ENCODE measurements at regions not wholly inside any gene's neighbourhood (a gene's known extent, or its start where the extent isn't known, plus 50 kb on each side); places are given as distances from the start of the nearest gene placed in this dataset.

DNA sequence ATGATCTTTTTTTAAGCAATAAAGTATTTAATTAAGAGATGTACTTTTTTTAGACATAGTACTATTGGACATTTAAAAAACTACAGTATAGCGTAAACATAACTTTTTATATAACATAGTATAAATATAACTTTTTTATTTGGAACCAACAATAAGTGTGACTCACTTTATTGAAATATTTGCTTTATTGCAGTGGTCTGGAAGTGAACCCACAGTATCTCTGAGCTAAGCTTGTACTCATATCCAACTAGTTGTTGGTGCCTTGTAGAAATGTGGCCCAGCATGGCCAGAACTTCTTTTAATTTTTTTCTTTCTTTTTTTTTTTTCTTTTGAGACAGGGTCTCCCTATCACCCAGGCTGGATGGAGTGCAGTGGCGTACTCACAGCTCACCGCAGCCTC lies 61.5 kb upstream of the GALNT10 start:
- no peak overlapping the region for H3K27ac ChIP-seq (ENCODE audit: low read length)
- H3K9me3 ChIP-seq (ENCODE audit: control insufficient read depth, low read length) = no peaks in the 10 kb centered on the region
- intact Hi-C loops (cut with DNase I) = no loop called here
- no peaks in the 10 kb centered on the region for H3K27me3 ChIP-seq (ENCODE audit: control insufficient read depth, insufficient read depth)
- H3K4me1 ChIP-seq (ENCODE audit: control insufficient read depth, insufficient read depth, low read length) = peaks cover 2% of the 10 kb centered on the region
- DNase-seq (no peak), ATAC-seq (no peak)
- H3K4me3 ChIP-seq (ENCODE audit: low read length) = no peak overlapping the region
- WGBS = 98% methylated on average over 3 of the region's 3 CpGs

DNA sequence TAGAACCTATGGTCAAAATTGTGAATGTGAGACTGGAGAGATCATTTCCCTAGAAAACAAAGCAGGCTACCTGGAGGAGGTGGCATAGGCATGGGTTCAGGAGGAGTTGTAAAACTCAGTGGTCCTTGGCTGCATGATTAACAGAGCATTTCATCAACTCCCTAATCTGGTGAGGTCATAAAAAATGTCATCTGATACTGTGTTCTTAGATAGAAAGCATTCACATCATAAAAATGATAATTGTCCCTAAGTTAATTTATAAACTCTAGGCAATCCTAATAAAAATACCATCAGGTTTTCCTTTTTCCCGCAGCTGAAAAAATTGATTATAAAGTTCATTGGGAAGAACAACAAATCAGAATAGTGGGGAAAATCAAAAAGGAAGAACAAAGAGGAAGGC lies 60.6 kb upstream of the GALNT10 start:
- WGBS = 87% methylated on average over 1 of the region's 1 CpG
- no peak for DNase-seq
- intact Hi-C loops (cut with DNase I) = no loop called here

DNA sequence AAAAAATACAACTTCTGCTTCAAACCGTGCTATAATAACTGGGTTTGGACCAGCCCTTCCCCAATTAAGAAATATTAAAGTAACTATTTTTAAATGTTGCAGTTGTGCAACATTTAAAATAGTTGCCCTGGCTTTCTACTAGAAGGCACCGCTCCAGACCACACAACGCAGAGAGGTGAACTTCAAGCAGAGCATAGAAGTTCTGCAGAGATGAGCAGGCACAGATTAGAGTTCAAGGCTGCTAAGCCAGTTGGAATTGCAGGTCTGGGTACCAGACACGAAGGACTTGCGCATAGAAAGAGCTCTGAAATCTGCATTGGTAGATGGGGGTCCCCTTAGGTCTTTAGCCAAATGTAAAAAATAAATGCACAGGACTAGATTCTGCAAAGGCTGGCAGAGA lies 58.7 kb upstream of the GALNT10 start:
- WGBS = 81% methylated on average over 5 of the region's 5 CpGs
- no peak overlapping the region for H3K4me3 ChIP-seq (ENCODE audit: low read length)
- intact Hi-C loops (cut with DNase I) = no loop called here
- no peak overlapping the region for H3K27ac ChIP-seq (ENCODE audit: low read length)
- peaks cover 2% of the 10 kb centered on the region for H3K4me1 ChIP-seq (ENCODE audit: control insufficient read depth, insufficient read depth, low read length)
- no peaks in the 10 kb centered on the region for H3K9me3 ChIP-seq (ENCODE audit: control insufficient read depth, low read length)
- DNase-seq (no peak), ATAC-seq (no peak)
- H3K27me3 ChIP-seq (ENCODE audit: control insufficient read depth, insufficient read depth) = no peaks in the 10 kb centered on the region

More for the DNA sequence above, 60.6 kb upstream of the GALNT10 start:
- Histone ChIP-seq H3K4me3 (ENCODE audit: low read length) (no peak overlapping the region), H3K9me3 (ENCODE audit: control insufficient read depth, low read length) (no peaks in the 10 kb centered on the region), H3K27ac (ENCODE audit: low read length) (no peak overlapping the region), H3K4me1 (ENCODE audit: control insufficient read depth, insufficient read depth, low read length) (peaks cover 2% of the 10 kb centered on the region), H3K27me3 (ENCODE audit: control insufficient read depth, insufficient read depth) (no peaks in the 10 kb centered on the region)
- ATAC-seq = no peak

DNA sequence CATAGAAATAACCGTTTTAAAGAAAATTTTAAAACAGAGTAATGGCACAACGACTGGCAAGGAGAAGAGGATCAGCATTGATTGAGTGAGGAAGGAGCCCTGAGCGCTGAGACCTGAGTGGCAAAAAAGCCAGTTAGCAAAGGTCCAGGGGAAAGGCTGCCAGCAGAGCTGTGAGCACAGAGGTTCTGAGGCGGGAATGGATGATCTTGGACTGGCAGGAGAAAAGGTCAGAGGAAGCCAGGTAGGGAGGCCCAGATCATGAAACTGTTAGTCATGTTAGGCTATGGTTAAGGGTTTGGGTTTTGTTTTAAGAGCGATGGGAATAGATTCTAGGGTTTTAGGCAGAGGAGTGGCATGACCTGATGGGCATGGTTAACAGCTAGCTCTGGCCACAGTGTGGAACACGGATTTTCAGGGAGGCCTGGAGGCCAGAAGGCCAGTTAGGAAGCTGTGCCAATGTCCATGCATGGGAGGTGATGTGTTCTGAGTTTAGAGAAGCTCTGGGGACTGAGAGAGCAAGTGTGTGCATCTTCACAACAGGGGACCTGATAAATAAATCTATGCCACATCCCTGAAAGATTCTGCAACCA lies 57.7 kb upstream of the GALNT10 start:
- H3K4me1 ChIP-seq (ENCODE audit: control insufficient read depth, insufficient read depth, low read length) = peaks cover 2% of the 10 kb centered on the region
- H3K9me3 ChIP-seq (ENCODE audit: control insufficient read depth, low read length) = no peaks in the 10 kb centered on the region
- ATAC-seq (no peak), DNase-seq (no peak)
- H3K4me3 ChIP-seq (ENCODE audit: low read length) = no peak overlapping the region
- no peaks in the 10 kb centered on the region for H3K27me3 ChIP-seq (ENCODE audit: control insufficient read depth, insufficient read depth)
- no peak overlapping the region for H3K27ac ChIP-seq (ENCODE audit: low read length)
- WGBS = 70% methylated on average over 6 of the region's 6 CpGs
- intact Hi-C loops (cut with DNase I) = no loop called here

DNA sequence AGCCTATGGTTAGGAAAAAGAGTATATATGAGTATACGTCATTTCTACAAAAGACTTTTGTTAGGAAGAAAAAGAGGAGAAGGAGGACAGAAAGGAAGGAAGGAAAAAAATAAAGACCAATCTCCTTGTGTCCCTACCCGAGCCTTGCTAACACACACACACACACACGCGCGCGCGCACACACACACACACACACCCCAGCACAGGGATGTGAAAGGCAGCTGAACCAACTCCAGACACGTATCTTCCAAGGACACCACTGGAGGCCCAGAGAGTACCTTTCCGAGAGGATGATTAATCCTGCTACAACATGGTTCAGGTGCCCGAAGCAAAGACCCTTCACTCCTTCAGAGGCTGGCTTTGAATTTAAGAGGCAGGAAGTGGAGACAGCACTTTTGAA lies 56.9 kb upstream of the GALNT10 start:
- H3K27ac ChIP-seq (ENCODE audit: low read length) = no peak overlapping the region
- DNase-seq (no peak), ATAC-seq (no peak)
- no peaks in the 10 kb centered on the region for H3K27me3 ChIP-seq (ENCODE audit: control insufficient read depth, insufficient read depth)
- H3K9me3 ChIP-seq (ENCODE audit: control insufficient read depth, low read length) = no peaks in the 10 kb centered on the region
- intact Hi-C loops (cut with DNase I) = no loop called here
- H3K4me1 ChIP-seq (ENCODE audit: control insufficient read depth, insufficient read depth, low read length) = peaks cover 3% of the 10 kb centered on the region
- 89% methylated on average over 10 of the region's 10 CpGs for WGBS
- H3K4me3 ChIP-seq (ENCODE audit: low read length) = no peak overlapping the region

DNA sequence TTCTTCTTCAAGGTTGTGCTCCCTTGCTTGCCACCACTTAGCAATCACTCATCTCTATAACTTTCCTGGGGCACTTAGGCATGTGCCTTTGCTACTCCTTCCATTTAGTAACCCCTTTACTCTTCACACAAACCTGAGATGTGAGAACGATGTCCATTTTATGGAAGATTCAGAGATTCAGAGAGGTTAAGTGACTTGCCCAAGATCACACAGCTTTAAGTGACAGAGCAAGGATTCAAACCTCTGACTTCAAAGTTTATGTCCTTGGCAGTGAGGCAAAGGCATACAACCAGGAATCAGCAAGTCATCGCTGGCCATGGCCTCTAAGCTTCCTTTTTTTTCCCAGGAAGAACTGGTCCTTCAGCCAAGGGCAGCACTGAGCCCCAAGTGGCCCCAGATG lies 56.0 kb upstream of the GALNT10 start:
- no peak for ATAC-seq
- Histone ChIP-seq H3K4me3 (ENCODE audit: low read length) (no peak overlapping the region), H3K27me3 (ENCODE audit: control insufficient read depth, insufficient read depth) (no peaks in the 10 kb centered on the region), H3K4me1 (ENCODE audit: control insufficient read depth, insufficient read depth, low read length) (peaks cover 9% of the 10 kb centered on the region), H3K27ac (ENCODE audit: low read length) (no peak overlapping the region), H3K9me3 (ENCODE audit: control insufficient read depth, low read length) (no peaks in the 10 kb centered on the region)
- intact Hi-C loops (cut with DNase I) = no loop called here
- DNase-seq = no peak
- 87% methylated on average over 2 of the region's 2 CpGs for WGBS

DNA sequence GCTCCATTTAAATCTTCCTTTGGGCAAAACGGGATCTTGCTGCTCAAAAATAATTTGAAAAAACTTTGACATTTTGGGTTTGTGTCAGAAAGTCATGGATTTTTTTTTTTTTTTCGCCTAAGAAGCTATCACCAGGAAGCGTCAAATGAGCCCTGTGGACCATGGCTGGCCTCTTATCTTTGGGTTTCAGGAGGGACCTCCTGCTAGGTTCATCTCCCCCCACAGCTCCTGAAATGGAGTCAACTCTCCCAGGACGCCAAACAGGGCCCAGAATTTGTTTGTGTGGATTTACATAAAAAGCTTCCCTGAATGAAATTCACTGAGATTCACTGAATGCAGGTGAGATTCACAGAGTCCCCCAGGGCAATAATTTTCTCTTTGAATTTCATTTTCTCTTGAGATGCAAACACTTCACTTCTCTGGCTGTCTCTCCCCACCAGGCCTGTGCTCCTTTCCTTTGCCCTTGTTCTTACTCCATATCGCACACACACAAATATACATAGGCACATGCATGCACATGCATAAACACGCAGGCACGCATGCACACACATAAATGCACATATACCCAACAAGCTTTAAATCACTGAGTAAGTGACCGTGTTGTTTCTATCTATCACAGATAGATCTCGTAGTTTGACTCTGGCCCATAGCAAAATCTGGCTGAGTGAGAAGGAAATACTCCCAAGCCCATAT lies 55.3 kb upstream of the GALNT10 start:
- Histone ChIP-seq H3K27ac (ENCODE audit: low read length) (no peak overlapping the region), H3K4me3 (ENCODE audit: low read length) (no peak overlapping the region), H3K4me1 (ENCODE audit: control insufficient read depth, insufficient read depth, low read length) (peaks cover 9% of the 10 kb centered on the region), H3K27me3 (ENCODE audit: control insufficient read depth, insufficient read depth) (no peaks in the 10 kb centered on the region), H3K9me3 (ENCODE audit: control insufficient read depth, low read length) (no peaks in the 10 kb centered on the region)
- no peak for DNase-seq
- ATAC-seq = no peak
- WGBS = 75% methylated on average over 9 of the region's 9 CpGs
- intact Hi-C loops (cut with DNase I) = no loop called here

DNA sequence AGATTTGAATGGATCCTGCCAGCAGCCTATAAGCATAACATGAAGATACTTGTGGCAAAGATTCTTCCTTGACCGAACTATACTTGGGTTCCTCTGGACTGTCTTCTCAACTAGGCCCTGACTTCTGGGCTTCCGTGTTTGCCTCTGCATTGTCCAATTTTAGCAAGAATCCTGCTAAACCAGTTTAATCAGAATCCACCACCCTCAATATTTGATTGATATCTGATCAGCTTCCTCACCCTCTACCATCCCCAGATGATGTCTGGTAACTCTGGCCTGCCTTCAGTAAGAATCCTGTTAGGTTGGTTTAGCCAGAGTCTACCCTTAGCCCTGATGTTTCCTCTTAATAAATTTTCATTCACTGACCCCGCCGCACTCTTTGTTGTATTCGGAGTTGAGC lies 54.4 kb upstream of the GALNT10 start:
- Histone ChIP-seq H3K27ac (ENCODE audit: low read length) (no peak overlapping the region), H3K4me1 (ENCODE audit: control insufficient read depth, insufficient read depth, low read length) (peaks cover 14% of the 10 kb centered on the region), H3K9me3 (ENCODE audit: control insufficient read depth, low read length) (no peaks in the 10 kb centered on the region), H3K4me3 (ENCODE audit: low read length) (no peak overlapping the region), H3K27me3 (ENCODE audit: control insufficient read depth, insufficient read depth) (no peaks in the 10 kb centered on the region)
- ATAC-seq (no peak), DNase-seq (no peak)
- intact Hi-C loops (cut with DNase I) = no loop called here
- 98% methylated on average over 5 of the region's 5 CpGs for WGBS

DNA sequence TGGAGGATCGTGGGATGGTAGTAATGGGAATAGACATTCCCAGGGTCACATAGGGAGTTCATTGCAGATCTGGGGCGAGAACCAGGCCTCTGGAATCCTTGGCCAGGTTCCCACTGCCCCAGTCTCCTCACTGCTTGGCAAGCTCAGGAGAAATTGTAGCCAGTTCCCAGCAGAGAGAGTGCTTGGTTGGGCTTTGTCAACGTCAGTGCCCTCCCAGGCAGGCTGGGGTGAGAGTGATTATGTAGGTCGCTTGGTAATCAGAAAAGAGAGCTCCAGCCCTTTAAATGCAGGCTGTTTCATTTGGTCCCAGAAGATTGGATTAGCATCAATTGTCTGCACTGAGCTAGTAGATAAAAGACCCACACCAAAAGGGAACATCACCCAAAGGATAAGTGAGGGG lies 51.8 kb upstream of the GALNT10 start:
- ATAC-seq = peak; percentile 87 to 90
- Histone ChIP-seq H3K27me3 (ENCODE audit: control insufficient read depth, insufficient read depth) (no peaks in the 10 kb centered on the region), H3K4me1 (ENCODE audit: control insufficient read depth, insufficient read depth, low read length) (peaks cover 16% of the 10 kb centered on the region), H3K27ac (ENCODE audit: low read length) (peak overlapping the region; percentile 6), H3K9me3 (ENCODE audit: control insufficient read depth, low read length) (no peaks in the 10 kb centered on the region), H3K4me3 (ENCODE audit: low read length) (no peak overlapping the region)
- intact Hi-C loops (cut with DNase I) = no loop called here
- peak; percentile 76 to 88 (median 86) for DNase-seq
- WGBS = 30% methylated on average over 4 of the region's 4 CpGs

DNA sequence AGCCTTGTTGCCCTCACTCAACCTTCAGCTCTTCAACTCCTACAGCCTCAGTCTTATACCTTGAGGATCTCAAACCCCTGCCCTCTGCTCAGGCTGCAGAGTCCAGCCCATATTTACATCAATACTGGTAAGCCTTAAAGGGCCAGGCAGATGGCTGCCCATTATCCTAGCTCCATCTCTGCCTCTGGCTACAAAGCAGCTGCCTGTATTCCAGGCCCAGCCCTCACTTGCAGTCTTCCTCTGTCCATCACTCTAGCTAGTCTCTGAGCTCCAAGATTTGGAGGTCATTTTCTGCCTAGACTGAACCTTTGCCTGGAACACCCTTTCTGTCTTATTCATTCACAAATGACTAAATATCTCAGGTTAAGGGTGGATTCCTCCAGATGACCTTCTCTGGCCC lies 50.2 kb upstream of the GALNT10 start:
- DNase-seq (no peak), ATAC-seq (no peak)
- H3K4me1 ChIP-seq (ENCODE audit: control insufficient read depth, insufficient read depth, low read length) = peaks cover 18% of the 10 kb centered on the region
- intact Hi-C loops (cut with DNase I) = no loop called here
- no peaks in the 10 kb centered on the region for H3K9me3 ChIP-seq (ENCODE audit: control insufficient read depth, low read length)
- no peaks in the 10 kb centered on the region for H3K27me3 ChIP-seq (ENCODE audit: control insufficient read depth, insufficient read depth)
- no peak overlapping the region for H3K4me3 ChIP-seq (ENCODE audit: low read length)
- H3K27ac ChIP-seq (ENCODE audit: low read length) = no peak overlapping the region
